Suppressor macrophage treated with lipopolysaccharide for 4 hours (primary cell): ENCODE measurements at regions not wholly inside any gene's neighbourhood (a gene's known extent, or its start where the extent isn't known, plus 50 kb on each side); places are given as distances from the start of the nearest gene placed in this dataset.
"Not testable (repeated sequence)": the region's sequence is repeated elsewhere in the genome, so short reads cannot be mapped to it uniquely, and the experiment has no call there.

ENCODE experiments used
- DNase-seq: peaks from one replicate; pipeline ENCODE4 v3.0.0-alpha.2; 2020

GRCh38 chr6:165167311-165167710 lies 142.1 kb downstream of the C6orf118 start:
- no peak for DNase-seq

GRCh38 chr6:165163519-165163918 lies 145.9 kb downstream of the C6orf118 start:
- no peak for DNase-seq

GRCh38 chr6:165159460-165159859 lies 149.9 kb downstream of the C6orf118 start:
- DNase-seq, result no peak

DNA sequence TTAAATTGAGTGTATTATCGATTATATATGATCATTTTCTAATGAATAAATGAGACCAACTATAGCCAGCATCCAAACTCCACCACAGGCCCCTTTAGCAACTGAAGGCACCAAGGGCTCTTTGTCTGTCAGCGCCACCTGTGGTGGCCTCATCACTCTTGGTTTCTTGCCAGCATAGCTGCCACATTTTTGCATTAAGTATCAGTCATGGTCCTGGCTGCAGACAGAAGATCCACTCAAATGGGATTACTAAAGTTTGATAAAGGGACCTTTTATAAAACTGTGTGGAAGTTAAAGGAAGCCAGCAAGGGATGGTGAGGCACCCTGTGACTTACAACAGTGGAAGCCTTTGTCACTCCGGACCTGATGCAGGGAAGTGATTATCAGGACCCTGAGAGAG lies 162.9 kb downstream of the C6orf118 start:
- no peak for DNase-seq

DNA sequence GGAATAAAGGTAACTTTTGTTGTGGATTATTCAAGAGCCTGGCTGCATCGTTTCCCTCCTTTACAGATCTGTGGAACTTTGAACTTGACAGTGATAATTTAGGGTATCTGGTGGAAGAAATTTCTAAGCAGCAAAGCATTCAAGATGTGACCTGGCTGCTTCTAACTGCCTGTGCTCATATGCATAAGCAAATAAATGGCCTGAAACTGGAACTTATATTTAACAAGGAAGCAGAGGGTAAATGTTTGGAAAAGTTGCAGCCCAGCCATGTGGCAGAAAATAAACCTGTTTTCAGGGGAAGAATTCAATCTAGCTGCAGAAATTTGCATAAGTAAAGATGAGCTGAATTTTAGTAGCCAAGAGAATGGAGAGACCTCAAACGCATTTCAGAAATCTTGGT lies 173.5 kb downstream of the C6orf118 start:
- DNase-seq, result no peak

DNA sequence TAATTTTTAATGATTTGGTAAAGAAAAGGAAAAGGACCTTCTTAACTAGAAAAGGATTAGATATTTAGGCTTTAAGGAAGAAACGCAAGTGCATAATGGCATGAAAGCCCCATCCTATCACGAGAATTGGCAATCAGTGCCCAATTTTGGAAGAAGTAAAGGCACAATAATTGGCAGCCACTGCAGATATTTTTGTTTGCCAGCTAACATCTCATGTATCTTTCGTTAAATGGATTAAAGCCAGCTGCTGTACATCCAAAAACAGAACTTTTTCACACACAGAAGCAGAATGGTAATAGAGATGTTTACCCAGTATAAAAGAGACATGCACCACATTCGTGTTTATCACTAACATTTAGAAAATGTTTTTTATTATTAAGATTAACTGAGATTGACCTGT lies 180.3 kb downstream of the C6orf118 start:
- no peak for DNase-seq

GRCh38 chr6:165127743-165128142 lies 181.7 kb downstream of the C6orf118 start:
- DNase-seq, result not testable (repeated sequence)

DNA sequence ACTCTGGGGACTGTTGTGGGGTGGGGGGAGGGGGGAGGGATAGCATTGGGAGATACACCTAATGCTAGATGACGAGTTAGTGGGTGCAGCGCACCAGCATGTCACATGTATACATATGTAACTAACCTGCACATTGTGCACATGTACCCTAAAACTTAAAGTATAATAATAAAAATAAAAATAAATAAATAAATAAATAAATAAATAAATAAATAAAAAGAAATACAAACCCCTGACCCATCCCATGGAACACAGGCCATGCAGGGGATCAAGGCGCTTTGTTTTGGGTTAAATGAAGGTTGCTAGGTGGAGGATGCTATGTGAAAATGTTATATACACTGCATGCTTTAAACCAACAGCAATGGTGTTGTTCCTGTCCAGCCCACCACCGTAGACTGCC lies 184.7 kb downstream of the C6orf118 start:
- DNase-seq, result not testable (repeated sequence)

DNA sequence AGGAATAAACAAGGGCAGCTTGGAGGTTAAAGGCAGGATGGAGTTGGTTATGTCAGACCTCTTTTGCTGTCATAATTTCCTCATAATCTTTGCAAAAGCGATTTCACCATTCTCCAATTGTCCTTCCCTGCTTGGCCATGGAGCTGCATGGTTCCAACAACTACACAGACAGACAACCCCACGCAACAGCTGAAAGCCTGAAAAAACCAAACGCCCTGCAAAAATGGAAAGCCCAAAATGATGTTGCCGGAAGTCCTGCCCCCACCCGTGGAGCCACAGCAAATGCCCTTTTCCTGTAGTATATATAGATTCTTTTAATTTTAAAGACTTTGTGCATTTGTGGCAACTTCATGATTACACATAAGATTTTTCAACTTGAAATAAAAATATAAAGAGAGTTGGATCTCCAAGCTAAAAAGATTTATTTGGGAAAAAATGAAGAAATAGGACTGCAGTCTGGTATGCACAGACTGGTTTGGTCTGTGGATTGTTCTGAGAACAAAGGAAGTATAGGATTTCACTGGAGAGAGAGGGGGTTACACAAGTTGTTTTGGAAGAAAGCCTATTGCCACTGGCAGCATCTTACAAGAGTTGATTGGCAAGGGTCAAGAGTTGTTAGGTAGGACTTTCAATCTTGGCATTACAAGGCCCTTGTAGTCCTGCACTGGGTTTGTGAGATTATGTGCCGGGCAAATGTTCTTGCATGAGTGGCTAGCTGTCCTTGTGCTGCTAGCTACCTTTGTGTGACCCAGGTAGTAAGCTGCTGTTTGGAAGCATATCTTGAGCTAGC lies 190.0 kb downstream of the C6orf118 start:
- no peak for DNase-seq

- no peak for DNase-seq
Observed at GRCh38 chr6:165118736-165119135, 190.7 kb downstream of the C6orf118 start.

- DNase-seq, result no peak
Observed at GRCh38 chr6:165117806-165118205, 191.6 kb downstream of the C6orf118 start.

- DNase-seq, result no peak
Observed at GRCh38 chr6:165117121-165117520, 192.3 kb downstream of the C6orf118 start.

- DNase-seq, result no peak
Observed at GRCh38 chr6:165110860-165111259, 198.5 kb downstream of the C6orf118 start.

- DNase-seq, result no peak
Observed at GRCh38 chr6:165109011-165109410, 200.4 kb downstream of the C6orf118 start.

DNA sequence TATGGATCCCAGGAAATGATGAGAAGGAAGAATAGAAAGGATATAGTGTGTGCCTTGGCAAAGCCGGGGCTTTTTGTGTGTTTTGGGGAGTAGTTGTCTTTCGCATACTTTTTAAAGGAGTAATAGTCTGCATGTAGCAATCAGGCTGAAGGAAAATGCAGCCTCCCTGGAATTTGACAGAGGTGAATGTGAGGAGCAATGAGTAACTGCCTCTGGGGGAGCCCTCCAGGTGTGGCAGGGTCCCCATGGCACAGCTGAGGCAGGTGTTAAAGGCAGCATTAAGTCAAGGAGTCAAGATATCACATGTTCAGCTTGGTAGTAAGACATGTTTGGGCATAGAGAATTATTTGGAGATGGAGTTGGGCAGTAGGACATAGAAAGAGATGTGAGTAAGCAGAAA lies 203.1 kb downstream of the C6orf118 start:
- DNase-seq, result no peak

DNA sequence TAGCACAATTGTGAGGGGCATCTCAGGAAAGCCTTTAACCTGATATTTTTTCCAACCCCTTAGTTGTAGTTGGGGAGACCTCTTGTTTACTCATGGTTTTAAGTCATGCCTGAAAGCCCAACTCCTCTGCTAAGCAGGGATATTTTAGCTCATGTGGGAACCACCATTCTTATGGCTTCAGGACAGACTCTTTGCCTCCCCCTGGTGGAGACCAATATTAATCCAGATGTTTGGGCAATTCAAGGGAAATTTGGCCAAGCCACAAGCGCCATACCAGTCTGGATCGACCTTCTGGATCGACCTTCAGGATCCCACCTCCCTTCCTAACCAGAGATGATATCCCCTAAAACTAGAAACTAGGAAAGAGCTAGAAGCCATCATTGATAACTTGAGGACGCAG lies 211.2 kb downstream of the C6orf118 start:
- DNase-seq, result no peak

DNA sequence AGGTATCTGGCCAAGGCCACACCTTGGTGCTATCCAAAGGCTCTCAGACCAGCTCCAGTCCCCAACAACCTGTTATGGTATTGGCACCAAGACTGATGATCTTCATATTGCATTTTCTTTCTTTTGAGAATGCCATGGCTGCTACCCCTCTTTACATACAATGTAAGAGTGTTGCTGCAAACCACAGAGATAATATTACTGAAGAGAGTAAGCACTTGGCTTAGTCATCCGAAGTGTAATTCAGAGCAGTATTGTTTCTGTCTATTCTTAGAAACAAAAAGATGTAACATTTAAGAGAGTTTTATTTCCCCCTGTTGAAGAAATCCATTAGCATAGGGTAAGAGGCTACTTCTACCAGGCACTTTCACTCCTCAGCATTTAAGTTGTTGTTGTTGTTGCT lies 212.5 kb downstream of the C6orf118 start:
- DNase-seq, result no peak

DNA sequence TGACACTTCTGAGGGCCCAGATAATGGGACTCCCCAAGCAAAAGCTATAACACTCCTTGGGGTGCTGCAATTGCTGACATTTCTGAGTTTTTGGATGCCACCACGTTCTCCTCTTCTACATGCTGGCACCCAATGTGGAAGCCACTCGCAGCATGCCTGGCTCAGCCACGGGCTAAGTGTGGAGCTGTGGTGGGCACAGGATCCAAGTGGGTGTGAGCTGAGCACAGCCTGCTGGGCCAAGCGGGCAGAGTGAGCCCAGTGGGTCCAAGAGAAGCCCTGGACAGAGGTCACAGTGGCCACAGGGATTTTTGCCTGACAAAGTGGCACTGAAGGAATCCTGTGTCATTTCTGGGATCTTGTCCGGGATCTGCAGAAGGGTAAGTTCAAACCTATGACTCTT lies 213.2 kb downstream of the C6orf118 start:
- DNase-seq, result no peak

- no peak for DNase-seq
Observed at GRCh38 chr6:165092881-165093595, 216.4 kb downstream of the C6orf118 start.

DNA sequence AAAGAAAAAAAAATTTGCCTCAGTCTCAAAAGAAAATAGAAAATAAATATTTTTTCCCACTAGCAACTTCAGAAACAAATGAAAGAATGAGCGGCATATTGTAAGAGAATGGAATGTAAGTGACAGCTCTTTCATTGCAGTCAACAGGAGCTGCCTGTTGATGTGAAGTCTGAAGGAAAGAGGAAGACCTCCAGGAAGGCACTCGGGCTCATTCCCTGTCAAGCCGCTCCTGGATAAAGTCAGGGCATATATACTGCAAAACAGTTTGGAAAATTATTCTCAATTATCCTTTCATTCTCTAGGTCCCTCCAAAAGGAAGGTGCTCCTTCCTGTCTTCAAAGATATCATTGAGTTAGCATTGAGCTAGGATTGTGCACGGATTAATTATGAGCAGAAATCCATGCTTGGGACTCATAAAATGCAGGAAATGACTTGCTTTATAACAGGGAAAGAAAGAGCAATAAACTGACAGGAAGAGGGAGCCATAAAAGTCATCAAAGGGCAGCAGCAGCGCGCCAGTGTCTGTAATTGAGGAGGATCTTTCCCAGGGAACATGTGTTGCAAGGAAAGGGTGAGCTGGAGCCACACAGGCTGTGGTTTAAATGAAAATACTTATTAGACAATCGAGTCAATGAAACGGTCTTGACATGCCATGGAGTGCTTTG lies 218.2 kb downstream of the C6orf118 start:
- DNase-seq, result no peak

DNA sequence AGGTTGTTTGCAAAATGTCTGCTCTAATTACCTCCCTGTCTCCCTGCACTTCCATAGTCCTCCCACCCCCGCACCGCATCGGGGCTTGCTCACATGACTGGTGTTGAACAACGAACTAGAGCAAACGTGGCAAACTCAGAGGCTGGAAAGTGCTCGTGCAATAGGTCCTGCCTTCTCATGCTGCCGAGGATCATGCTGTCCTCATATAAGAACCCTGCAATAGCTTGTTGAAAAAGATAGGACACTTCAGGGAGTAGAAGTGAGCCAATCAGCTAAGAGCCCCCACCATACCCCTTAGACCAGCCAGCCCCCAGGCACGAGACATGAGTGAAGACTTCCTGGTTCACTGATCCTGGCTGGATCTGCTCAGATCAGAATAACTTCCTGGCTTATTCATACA lies 219.2 kb downstream of the C6orf118 start:
- no peak for DNase-seq

DNA sequence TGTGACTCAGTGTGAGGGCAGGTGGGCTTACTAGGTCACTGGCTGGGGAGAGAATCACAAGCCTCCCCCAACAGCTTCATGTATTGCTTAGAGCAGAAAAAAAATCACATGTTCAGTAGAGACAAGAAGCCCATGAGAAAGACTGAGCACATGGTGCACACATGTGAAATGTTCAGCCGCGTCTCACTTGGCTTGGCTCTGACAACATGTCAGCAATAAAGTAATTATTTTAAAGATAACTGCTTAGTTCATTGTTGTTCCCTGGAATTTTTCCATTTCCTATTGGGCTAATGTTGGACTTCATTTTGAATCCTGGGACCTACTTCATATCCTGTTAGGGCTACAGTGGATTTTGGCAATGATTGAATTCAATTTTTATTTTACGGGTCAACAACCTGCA lies 222.6 kb downstream of the C6orf118 start:
- no peak for DNase-seq

DNA sequence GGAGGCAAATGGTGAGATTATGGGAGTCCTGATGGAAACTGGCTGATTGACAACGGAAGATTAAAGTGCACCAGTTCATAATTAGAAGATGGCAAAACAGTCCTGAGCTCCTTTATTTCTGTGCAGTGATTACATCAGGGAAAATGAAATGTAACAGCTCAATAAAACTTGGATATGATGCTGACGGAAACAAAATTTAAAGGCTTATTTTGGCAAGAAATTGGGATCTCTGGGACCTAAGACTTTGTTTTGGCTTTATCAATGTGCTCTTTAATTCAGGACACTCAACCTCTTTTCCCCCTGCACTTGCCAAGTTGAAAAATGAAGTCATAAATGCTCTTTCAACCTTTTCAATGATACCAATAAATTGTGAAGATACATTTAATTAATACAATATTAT lies 226.8 kb downstream of the C6orf118 start:
- no peak for DNase-seq

GRCh38 chr6:165081944-165082532 lies 227.4 kb downstream of the C6orf118 start:
- DNase-seq, result no peak
